Mesodermal cell (in vitro differentiated cells): ENCODE measurements at regions not wholly inside any gene's neighbourhood (a gene's known extent, or its start where the extent isn't known, plus 50 kb on each side); places are given as distances from the start of the nearest gene placed in this dataset.

Source experiments
- H3K27ac ChIP-seq: 2 replicates; pipeline ENCODE4 v1.7.0; 2013; ENCODE audit warnings: mild to moderate bottlenecking, low read depth, low read length, moderate library complexity; ENCODE audit not compliant: severe bottlenecking
- H3K36me3 ChIP-seq: 2 replicates; pipeline ENCODE4 v1.7.1; 2013; ENCODE audit warnings: mild to moderate bottlenecking, low read length, moderate library complexity; ENCODE audit not compliant: control insufficient read depth, insufficient read depth
- H3K4me1 ChIP-seq: one replicate; pipeline ENCODE4 v1.7.1; 2013; ENCODE audit warnings: mild to moderate bottlenecking, low read length; ENCODE audit not compliant: insufficient read depth, control insufficient read depth, poor library complexity, severe bottlenecking
- H3K4me3 ChIP-seq: 2 replicates; pipeline ENCODE4 v1.7.0; 2013; ENCODE audit warnings: low read length, control low read depth, mild to moderate bottlenecking; ENCODE audit not compliant: insufficient read depth, poor library complexity, severe bottlenecking; ENCODE audit errors: extremely low read depth
- H3K9me3 ChIP-seq: 2 replicates; pipeline ENCODE4 v1.7.1; 2013; ENCODE audit warnings: mild to moderate bottlenecking, low read length, moderate library complexity; ENCODE audit not compliant: control insufficient read depth
- WGBS, 2 experiments: methylation state at CpG; one replicate each; pipeline ENCODE4 v1.1.5; 2013; ENCODE audit warnings: missing lambda C conversion rate in 2 of 2; ENCODE audit not compliant: insufficient coverage in 2 of 2; 5-methylcytosine and 5-hydroxymethylcytosine counted together

DNA sequence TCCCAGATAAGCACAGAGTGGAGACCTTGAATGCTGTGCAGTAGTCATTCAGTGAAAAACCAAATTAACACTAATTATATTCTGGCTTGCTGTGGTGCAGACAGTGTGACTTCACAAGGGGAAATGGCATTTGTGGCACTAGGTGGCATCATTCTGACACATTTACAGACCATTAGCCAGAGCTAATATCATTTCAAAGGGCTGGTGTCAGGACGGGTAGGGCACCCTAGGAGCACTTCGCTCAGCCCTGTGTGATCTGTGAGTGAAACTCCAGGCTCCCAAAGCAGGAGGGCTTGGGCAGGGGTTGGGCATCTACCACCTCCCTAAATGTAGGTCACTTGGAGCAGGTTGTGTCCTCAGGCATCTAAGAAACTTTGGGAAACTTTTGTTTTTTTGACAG lies 555.8 kb downstream of the PKHD1 start:
- WGBS, 2 experiments = 50 to 62% methylated on average over 2 of the region's 2 CpGs
- no peaks in the 10 kb centered on the region for H3K4me1 ChIP-seq
- no peak overlapping the region for H3K4me3 ChIP-seq
- H3K27ac ChIP-seq = no peak overlapping the region
- peaks cover 4% of the 10 kb centered on the region for H3K9me3 ChIP-seq
- no peaks in the 10 kb centered on the region for H3K36me3 ChIP-seq

DNA sequence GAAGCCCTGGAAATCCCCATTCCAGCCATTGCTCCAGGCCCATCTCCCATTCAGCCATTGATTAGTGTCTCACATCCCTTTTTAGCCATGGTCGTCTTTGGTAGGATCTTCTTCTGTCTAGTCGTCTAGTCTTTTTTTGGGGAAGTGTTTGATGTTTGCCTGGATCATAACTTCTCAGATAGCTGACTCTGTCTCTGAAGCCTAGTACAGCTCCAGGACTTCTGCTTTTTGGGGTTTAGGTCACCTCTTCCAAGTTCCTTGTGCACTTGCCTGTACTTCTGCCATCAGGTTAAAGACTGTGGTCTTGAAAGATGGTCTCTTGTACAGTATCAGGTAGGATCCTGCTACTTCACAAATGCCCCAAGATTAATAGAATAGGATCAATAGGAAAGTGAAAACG lies 553.5 kb downstream of the PKHD1 start:
- Histone ChIP-seq H3K9me3 (peaks cover 4% of the 10 kb centered on the region), H3K36me3 (no peaks in the 10 kb centered on the region), H3K27ac (no peak overlapping the region), H3K4me1 (no peaks in the 10 kb centered on the region), H3K4me3 (no peak overlapping the region)
- WGBS, 2 experiments = no CpG with 5 or more reads among the region's 3 CpGs

DNA sequence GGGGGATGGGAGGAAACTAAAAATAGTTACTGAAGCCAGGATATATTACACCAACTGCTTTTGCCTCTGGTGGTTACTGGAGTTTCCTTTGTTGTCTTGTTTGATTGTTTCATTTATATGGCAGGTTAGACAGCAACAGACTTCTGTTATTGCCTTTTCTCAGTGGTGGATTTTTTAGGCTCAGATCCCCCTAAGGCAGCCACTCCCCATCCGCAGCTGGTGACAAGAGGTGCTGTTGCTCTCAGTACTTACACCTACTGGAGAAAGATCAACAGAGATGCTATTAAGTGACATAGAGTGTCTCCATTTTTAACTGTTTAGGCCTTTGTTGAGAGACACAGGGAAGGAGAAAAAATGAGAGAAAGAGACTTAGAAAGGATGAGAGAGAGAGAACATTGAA lies 552.1 kb downstream of the PKHD1 start:
- Histone ChIP-seq H3K9me3 (no peaks in the 10 kb centered on the region), H3K4me1 (no peaks in the 10 kb centered on the region), H3K4me3 (no peak overlapping the region), H3K27ac (no peak overlapping the region), H3K36me3 (no peaks in the 10 kb centered on the region)
- WGBS, 2 experiments = no CpG with 5 or more reads among the region's 1 CpG

DNA sequence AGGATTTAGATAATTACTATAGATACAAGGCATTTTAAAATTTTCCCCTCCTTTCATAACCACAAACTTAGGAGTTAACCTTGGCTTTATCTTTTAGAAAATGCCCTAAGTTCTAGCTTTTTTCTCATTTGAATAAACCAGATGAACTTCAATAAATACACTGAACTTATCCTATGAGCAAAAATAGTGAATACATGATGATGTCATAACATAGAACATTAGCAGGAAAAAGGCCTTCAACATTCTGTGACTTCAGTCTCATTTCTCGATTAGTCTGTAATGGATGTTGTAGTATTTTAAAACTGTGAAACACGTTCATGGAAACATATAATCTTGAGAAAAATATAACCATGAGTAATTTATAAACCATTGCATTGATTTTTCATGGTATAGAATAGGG lies 550.7 kb downstream of the PKHD1 start:
- H3K36me3 ChIP-seq = no peaks in the 10 kb centered on the region
- WGBS, 2 experiments = no CpG with 5 or more reads among the region's 2 CpGs
- H3K27ac ChIP-seq = no peak overlapping the region
- no peaks in the 10 kb centered on the region for H3K9me3 ChIP-seq
- H3K4me1 ChIP-seq = no peaks in the 10 kb centered on the region
- no peak overlapping the region for H3K4me3 ChIP-seq

DNA sequence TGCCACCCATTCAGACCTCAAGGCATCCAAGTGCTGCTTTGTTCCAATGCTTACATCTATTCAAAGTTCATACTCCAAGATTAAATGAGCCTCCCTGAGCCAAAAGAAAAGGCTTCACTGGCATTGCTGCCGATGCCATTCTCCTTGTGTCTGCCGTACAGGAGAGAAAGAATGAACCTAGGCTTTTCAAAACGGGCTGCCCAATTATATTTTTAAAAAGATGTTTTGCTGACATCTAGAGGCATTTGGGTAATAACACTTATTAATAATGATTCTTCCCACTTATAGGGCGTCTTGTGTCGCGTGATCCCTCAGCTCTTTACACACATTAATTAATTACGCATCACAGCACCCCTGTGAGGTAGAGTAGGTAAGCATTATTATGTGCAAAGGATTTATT lies 545.6 kb downstream of the PKHD1 start:
- Histone ChIP-seq H3K36me3 (no peaks in the 10 kb centered on the region), H3K27ac (no peak overlapping the region), H3K9me3 (no peaks in the 10 kb centered on the region), H3K4me1 (no peaks in the 10 kb centered on the region), H3K4me3 (no peak overlapping the region)
- WGBS, 2 experiments = 90% methylated on average over 2 of the region's 7 CpGs; no CpG with 5 or more reads in 1 of the 2 experiments

DNA sequence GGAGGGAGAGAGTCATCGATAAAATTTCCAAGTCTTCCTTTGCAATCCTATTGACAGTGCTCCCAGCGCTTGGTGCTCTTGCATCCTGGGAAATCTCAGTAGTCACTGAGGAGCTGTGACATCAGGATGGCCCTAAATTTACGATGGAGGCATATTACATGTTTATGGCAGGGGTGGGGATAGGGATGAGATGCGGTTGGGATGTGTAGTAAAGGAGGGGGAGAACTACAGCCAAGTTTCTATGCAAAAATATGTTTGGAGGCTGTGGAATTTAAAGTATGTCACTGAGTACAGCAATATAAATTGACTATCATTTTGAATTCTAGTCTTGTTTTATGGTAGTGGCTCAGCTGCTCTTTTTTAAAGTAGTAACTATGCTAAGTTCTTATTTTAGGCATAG lies 544.9 kb downstream of the PKHD1 start:
- H3K27ac ChIP-seq = no peak overlapping the region
- H3K4me3 ChIP-seq = no peak overlapping the region
- no peaks in the 10 kb centered on the region for H3K36me3 ChIP-seq
- WGBS, 2 experiments = 86 to 96% methylated on average over 3 to 4 of the region's 4 CpGs
- H3K9me3 ChIP-seq = no peaks in the 10 kb centered on the region
- no peaks in the 10 kb centered on the region for H3K4me1 ChIP-seq

DNA sequence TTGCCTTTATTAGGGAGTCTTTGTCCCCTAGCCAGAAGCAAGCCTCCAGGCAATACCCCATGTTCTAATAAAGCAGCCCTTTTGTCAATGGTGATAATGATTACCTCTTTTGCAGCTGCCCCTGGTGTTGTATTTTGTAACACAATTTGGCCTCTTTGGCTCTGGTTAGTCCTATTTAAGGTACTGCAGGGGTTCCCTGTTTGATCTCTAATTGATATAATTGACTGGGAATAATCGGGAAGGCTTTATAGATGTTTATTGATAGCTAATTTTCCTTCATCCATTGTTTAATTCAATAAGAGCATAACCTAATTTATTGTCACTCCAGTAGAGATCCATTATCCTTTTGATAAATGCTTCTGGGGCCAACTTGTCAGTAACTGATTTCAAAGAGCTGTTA lies 537.2 kb downstream of the PKHD1 start:
- WGBS, 2 experiments = no CpG with 5 or more reads among the region's 1 CpG
- H3K27ac ChIP-seq = no peak overlapping the region
- H3K9me3 ChIP-seq = no peaks in the 10 kb centered on the region

DNA sequence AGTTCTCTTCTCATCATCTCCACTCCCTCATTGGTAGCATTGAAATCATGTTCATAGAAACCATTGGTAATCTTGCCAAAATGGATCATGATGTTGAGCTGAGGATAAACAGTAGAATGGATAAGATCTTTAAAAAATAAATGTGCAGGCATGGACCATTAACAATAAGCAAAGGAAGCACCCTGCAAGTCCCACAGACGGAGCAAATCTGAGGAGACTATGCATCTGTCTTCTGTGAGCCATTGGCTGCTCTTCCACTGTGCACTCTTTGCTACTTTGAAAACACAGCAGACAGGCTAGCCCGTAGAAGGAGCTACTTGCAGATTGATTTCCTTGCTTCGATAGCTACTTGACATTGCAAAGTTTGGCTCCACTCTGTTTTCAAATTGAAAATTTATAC lies 535.0 kb downstream of the PKHD1 start:
- Histone ChIP-seq H3K36me3 (no peaks in the 10 kb centered on the region), H3K9me3 (no peaks in the 10 kb centered on the region), H3K4me1 (no peaks in the 10 kb centered on the region), H3K27ac (no peak overlapping the region), H3K4me3 (no peak overlapping the region)
- 86 to 91% methylated on average over 3 of the region's 3 CpGs for WGBS, 2 experiments

More for the DNA sequence above, 537.2 kb downstream of the PKHD1 start:
- no peak overlapping the region for H3K4me3 ChIP-seq
- no peaks in the 10 kb centered on the region for H3K4me1 ChIP-seq
- H3K36me3 ChIP-seq = no peaks in the 10 kb centered on the region

DNA sequence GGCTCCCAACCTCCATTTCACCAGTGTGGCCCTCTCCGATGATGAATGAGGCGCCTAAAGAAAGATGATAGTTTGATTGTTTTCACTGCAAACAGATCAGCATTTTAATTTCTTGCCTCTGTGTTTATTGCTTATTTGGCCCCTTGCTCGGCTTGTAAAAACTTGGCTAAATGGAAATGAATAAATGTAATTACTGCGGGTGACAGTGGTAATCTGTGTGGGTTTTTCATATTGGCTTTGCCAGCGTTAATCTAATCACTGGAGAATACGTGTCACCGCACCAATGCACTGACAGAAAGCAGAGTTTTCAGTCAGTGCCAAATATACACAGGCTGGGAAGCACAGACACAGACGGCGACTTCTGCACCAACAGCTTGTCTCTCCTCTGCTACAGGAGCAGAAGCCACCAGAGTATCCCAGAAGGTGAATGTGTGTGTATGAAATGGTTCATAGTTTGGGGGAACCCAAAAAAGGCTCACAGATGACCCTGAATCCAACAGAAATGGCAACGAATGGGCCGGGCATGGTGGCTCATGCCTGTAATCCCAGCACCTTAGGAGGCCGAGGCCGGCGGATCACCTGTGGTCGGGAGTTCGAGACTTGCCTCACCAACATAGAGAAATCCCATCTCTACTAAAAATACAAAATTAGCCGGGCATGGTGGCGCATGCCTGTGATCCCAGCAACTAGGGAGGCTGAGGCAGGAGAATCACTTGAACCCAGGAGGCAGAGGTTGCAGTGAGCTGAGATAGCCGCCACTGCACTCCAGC lies 534.0 kb downstream of the PKHD1 start:
- no peaks in the 10 kb centered on the region for H3K4me1 ChIP-seq
- WGBS, 2 experiments = 94 to 96% methylated on average over 15 to 16 of the region's 19 CpGs
- H3K27ac ChIP-seq = no peak overlapping the region

DNA sequence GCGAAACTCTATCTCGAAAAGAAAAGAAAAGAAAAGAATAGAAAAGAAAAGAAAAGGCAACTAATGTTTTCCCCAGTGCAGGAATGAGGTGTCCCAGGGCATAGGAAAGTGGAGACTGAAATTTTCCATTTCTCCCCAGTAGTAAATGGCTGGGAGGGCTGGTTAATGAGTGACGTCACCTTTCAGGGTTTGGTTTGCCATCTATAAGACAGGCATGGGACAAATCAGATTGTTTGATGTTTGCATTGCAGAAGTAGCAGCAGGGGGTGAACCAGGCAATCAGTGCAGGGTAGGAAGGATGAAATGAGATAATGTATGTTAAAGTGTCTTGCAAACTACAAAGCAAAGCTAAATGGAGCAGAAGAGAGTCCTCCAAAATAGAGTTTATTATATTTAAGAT lies 533.4 kb downstream of the PKHD1 start:
- 81% methylated on average over 3 of the region's 3 CpGs; no CpG with 5 or more reads in 1 of the 2 experiments for WGBS, 2 experiments
- Histone ChIP-seq H3K9me3 (no peaks in the 10 kb centered on the region), H3K4me1 (no peaks in the 10 kb centered on the region), H3K36me3 (no peaks in the 10 kb centered on the region), H3K4me3 (no peak overlapping the region), H3K27ac (no peak overlapping the region)

More for the DNA sequence above, 534.0 kb downstream of the PKHD1 start:
- H3K36me3 ChIP-seq = no peaks in the 10 kb centered on the region
- no peaks in the 10 kb centered on the region for H3K9me3 ChIP-seq
- H3K4me3 ChIP-seq = no peak overlapping the region

DNA sequence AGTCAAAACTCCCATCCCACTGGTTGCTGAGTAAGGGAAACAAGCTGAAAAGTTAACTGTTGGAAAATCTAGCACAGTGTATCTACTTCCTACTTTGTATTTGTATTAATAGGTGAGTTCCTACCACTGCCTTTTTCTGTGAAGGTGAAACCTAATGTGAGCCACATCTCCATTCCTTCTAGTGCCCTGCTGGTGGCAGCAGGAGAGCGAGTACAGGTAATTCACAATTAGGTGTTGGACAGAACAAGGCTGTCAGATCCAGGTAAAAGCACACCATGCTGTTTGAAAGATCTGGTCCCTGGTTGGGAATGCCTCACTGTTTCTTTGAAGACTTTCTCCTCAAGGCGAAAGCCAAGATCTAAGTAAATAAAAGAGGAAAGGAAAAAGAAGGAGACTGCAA lies 528.4 kb downstream of the PKHD1 start:
- H3K4me1 ChIP-seq = no peaks in the 10 kb centered on the region
- no peaks in the 10 kb centered on the region for H3K36me3 ChIP-seq
- no peak overlapping the region for H3K27ac ChIP-seq
- no peaks in the 10 kb centered on the region for H3K9me3 ChIP-seq
- no peak overlapping the region for H3K4me3 ChIP-seq
- 79 to 92% methylated on average over 1 to 2 of the region's 2 CpGs for WGBS, 2 experiments
